ENCODE measurements at regions not wholly inside any gene's neighbourhood (a gene's known extent, or its start where the extent isn't known, plus 50 kb on each side); places are given as distances from the start of the nearest gene placed in this dataset.

DNA sequence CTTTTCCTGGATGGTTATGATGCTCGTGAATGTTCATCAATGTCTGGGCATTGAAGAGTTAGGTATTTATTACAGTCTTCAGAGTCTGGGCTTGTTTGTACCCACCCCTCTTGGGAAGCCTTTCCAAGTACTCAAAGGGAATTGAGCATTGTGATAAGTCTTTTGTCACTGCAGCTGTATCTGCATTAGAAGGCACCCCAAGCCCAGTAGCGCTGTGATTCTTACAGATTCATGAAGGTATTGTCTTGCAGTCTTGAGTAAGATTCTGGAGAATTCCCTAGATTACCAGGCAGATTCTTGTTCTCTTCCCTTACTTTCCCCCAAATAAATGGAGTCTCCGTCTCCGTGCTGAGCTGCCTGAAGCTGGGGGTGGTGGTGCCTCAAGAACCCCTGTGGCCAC is 173.4 kb upstream of the HUWE1 start:
- TF ChIP-seq, protein P1, sequence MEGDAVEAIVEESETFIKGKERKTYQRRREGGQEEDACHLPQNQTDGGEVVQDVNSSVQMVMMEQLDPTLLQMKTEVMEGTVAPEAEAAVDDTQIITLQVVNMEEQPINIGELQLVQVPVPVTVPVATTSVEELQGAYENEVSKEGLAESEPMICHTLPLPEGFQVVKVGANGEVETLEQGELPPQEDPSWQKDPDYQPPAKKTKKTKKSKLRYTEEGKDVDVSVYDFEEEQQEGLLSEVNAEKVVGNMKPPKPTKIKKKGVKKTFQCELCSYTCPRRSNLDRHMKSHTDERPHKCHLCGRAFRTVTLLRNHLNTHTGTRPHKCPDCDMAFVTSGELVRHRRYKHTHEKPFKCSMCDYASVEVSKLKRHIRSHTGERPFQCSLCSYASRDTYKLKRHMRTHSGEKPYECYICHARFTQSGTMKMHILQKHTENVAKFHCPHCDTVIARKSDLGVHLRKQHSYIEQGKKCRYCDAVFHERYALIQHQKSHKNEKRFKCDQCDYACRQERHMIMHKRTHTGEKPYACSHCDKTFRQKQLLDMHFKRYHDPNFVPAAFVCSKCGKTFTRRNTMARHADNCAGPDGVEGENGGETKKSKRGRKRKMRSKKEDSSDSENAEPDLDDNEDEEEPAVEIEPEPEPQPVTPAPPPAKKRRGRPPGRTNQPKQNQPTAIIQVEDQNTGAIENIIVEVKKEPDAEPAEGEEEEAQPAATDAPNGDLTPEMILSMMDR (IDR thresholded peaks at IDR 0.05; ENCODE audit: low read depth, low read length) = no peak
- TF ChIP-seq, protein P2, sequence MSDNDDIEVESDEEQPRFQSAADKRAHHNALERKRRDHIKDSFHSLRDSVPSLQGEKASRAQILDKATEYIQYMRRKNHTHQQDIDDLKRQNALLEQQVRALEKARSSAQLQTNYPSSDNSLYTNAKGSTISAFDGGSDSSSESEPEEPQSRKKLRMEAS (IDR thresholded peaks at IDR 0.05; ENCODE audit: low read depth, low read length) = no peak

Data from NB4 (cell line).